HG02571 (cell line): ENCODE measurements at regions not wholly inside any gene's neighbourhood (a gene's known extent, or its start where the extent isn't known, plus 50 kb on each side); places are given as distances from the start of the nearest gene placed in this dataset.

Experiments
- ATAC-seq: cut with Tn5 transposase; IDR thresholded peaks from one replicate; pipeline ENCODE4 v1.9.1; 2021; ENCODE audit warnings: mild to moderate bottlenecking, moderate library complexity; ENCODE audit not compliant: unreplicated experiment

DNA sequence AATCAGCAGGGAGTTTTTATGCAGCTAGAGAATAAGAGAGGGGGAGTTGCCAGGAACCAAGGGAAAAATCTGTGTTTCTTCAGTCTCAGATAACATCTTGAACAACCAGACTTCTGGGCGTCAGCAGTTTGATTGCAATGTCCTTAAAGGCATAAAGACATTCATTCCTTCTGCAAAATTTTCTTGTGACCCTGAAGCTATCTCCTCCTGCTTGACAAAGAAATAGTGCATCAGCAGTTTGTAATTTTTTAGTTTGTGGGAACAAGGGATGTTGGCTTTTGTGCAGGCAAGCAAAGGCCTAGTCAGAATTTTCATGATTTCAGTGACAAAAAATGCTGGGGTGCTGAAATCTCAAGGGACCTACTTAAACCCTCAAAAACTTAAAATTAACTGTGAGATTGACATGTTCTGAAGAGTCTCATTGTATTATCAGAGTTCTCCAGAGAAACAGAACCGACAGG is 125.8 kb upstream of the UNC5C start:
- no peak for ATAC-seq

DNA sequence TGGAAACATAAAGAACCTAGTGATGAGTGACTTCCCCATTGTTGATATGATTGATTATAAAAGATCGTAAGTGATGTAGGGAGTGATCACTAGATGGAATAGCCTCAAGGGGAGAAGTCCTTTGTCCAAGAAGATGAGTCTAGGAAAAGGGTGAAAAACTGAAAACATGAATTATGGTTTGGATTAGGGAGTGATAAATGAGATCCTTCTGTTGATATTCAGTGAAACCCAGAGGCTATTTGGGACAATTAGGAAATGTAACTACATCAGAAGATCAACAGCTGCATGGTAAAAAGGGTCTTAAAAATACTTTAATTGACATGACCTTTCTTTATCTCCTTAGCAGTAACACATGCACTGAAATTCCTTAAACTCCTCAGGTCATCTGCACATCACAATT is 124.0 kb upstream of the UNC5C start:
- ATAC-seq, result no peak

- ATAC-seq, result no peak
Measured at GRCh38 chr4:95660719-95661118, 111.9 kb upstream of the UNC5C start.

DNA sequence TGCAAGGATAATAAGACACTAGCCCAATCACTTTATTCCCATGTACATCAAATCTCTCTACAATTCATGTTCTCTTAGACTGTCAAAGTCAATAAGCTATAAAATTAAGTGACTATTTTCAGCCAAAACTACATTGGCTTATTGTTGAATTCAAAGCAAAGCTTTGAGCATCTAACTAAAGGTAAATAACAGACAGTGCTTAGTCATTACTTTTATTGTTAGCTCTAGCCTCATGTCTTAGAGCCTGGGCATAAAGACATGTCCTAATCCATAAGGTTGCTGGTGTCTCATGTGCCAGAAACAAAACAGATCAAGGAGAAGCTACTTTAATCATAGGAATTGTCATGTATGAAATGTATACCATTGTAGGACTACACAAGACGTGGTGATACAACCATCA is 103.1 kb upstream of the UNC5C start:
- no peak for ATAC-seq

DNA sequence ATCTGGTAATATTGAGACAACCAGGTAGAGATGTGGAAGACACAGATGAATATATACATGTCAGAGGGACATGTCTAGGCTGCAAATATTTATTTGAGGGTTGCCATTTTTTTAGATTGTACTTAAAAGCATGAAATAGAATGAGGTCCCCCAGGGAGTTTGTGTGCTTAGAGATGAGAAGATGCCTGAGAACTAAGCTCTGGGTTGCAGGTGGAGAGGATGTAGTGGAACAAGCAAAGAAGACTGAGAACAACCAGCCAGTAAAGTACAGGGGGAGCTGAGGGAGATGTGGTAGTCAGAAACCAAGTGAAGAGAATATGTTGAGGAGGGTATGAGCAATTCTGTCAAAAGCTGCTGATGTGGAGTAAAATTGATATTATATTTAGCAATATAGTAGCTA is 95.6 kb upstream of the UNC5C start:
- no peak for ATAC-seq

GRCh38 chr4:95643627-95644026 is 94.9 kb upstream of the UNC5C start:
- ATAC-seq, result no peak

- no peak for ATAC-seq
Measured at GRCh38 chr4:95641571-95641970, 92.8 kb upstream of the UNC5C start.

DNA sequence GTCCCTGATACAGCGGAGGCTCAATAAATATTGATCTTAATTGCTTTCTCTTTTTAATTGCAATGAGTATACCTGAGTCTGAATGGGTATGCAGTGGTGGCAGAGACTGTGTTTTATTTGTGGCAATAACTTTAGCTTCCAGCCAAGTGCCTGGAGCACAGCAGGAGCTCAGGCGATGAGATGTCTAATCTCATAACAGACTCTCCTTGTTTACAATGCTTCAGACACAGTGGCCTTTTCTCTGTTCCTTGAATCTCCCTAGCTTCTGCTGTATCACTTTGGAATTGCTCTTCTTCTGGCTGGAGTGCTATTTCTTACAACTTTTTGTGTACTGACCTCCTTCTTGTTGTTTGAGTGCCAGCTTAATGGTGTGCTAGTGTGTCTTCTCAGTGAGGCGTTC is 91.5 kb upstream of the UNC5C start:
- no peak for ATAC-seq

- ATAC-seq, result no peak
Measured at GRCh38 chr4:95638920-95639501, 90.2 kb upstream of the UNC5C start.

DNA sequence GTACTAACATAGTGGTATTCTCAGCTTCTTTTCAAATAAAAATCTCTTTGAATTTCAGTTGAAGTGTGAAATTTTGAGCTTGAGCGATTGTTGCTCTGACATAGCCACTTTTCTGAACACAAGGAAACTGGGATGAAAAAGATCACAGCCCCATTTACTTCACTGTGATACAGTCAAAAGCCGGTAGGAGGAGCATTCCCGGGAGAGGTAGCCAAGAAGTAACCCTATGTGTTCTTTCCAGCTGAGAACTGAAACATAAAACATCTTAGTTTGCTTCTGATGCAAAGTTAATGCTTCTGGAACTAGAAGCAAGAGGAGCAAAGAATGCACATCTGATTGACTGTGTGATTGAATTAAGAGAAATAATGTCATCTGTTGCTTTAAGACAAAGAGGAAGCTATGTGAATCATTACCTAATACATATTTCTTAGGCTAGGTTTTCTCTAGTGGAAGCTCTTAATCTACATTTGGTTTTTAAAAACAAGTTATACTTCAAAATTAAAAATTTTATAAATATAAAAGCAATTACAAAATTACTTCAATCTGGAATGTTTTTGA is 88.3 kb upstream of the UNC5C start:
- no peak for ATAC-seq

DNA sequence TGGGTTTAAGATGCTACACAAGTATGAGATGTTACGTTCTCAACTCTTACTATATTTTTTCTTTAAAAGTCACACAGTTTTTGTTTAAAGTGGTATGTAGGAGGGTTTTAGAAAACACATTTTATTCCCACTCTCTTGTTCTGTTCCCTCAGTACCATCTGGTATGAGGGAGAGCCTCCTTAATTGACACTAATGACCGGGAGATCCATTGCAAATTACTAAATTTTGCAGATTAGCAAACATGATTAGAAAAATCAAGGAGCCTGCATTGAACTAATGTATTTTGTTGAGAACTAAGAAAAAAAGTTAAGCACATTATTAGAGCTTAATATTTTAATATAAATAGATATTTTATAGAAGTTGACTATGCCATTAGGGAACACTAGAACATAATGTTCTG is 87.3 kb upstream of the UNC5C start:
- ATAC-seq, result no peak

DNA sequence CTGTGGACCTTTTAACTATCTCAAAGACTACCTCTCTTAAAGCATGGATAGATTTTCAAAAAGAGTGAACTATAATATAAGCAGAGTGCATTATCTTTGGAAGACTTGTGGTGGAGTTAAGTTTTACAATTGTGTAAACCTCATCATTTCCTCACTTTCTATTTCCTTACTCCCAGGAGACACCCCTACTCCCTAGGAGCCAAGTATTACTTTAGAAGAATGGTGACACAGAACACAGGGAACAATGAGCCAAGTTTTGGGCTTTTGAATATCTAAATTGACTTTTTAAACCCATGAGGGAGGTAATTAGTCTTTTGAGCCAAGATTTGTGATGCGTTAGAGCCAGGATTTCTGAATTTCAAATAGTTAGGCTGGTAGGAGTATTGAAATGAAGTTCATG is 78.9 kb upstream of the UNC5C start:
- no peak for ATAC-seq

DNA sequence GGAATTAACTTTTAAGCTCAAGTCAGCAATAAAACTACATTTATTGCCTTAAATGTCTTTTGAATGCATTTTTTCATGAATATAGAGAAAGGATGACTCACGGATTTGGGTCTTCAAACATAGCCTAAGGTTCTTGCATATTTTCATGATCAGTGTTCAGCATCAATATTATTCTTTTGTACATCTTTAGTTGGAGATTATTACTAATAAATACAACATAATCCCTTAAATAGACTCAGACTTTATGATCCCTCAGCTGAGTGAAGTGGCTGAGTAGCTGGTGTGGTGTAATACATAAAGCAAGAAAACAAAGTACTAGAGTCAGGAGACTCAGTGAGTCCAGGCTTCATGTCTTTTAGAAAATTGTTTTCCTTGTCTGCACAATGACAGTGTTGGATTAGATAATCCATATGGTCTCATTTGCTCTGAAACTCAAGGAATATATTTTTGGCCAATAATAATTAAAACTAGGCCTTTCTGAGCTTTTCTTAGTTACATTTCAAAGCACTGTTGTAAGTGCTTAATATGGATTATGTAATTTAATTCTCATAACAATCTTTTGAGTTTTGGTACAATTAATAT is 78.3 kb upstream of the UNC5C start:
- ATAC-seq, result no peak

GRCh38 chr4:95625020-95625419 is 76.2 kb upstream of the UNC5C start:
- no peak for ATAC-seq

GRCh38 chr4:95619525-95620443 is 71.0 kb upstream of the UNC5C start:
- ATAC-seq, result no peak

- no peak for ATAC-seq
Measured at GRCh38 chr4:95614684-95615205, 66.0 kb upstream of the UNC5C start.

DNA sequence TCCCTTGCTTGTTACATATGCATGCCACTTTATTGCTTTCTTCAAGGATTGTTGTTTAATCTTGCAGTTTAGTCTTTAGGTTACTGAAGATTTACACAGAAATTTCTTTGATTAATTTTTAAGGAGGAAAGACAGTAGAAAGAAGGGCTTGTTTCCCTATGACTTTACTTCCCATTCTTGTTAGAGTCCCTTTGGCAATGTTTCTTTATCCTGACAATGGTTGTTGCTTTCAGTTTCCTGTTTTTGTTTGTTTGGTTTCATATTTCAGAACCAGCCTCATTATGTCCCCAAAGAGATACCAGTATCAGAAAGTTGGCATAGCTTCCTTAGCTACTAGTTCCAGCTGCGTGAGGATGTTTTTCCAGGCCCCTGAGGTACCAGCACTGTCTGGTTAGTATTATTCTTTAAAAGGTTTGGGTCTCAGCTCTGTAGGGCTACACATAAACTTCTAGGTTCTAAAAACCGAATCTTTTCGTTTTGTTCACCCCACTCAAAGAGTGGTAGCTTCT is 61.3 kb upstream of the UNC5C start:
- ATAC-seq, result no peak

DNA sequence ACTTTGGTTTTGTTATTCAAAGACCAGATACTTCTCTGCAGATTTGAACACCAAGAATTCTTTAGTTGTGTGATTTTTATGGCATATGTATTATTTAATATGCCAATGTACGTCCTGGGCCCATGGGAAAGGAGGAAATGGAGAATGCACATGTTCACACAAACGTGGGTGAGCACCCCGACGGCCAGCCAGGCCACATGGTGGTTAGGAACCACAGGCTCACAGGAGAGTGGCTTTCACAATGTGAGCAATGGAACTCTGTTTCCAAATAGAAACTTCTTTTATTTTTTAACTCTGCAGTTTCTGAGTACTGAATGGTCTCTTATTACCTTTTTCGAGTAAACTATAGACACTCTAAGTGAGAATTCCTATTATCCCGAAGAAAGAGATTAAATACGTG is 58.0 kb upstream of the UNC5C start:
- no peak for ATAC-seq

DNA sequence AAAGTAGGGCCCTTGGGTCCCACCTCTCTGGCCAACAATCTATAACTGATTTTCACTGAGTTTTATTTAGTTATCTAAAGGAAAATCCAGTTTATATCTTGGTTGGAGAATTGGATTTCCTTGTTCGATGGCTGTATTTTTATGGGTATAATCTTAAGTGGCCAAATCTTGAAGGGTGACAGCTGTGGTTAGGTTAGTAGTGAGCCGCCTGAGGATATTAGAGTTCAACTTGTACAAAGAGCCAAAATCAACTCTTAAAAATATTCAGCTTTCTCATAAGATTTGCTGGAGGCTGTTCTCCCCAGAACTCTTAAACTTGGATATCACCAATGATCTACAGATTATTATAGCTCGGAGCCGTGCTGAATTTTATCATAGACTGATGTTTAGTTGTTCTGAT is 54.6 kb upstream of the UNC5C start:
- no peak for ATAC-seq

GRCh38 chr4:95602872-95603271 is 54.1 kb upstream of the UNC5C start:
- no peak for ATAC-seq

- no peak for ATAC-seq
Measured at GRCh38 chr4:95601356-95601755, 52.6 kb upstream of the UNC5C start.
